Neural cell (in vitro differentiated cells): ENCODE measurements at regions not wholly inside any gene's neighbourhood (a gene's known extent, or its start where the extent isn't known, plus 50 kb on each side); places are given as distances from the start of the nearest gene placed in this dataset.
"Not testable (repeated sequence)": the region's sequence is repeated elsewhere in the genome, so short reads cannot be mapped to it uniquely, and the experiment has no call there.

Experiments
- H2AFZ ChIP-seq: fragments of 200-600, 300-800 bp; sonication (generic), shearing (Covaris generic); 2 replicates; pipeline ENCODE4 v1.6.0; 2014; ENCODE audit warnings: low read depth, mild to moderate bottlenecking, antibody characterized with exemption, low read length, moderate library complexity
- H3F3A ChIP-seq: fragments of 200-600 bp; shearing (Covaris generic); 2 replicates; pipeline ENCODE4 v1.6.1; 2016; ENCODE audit warnings: mild to moderate bottlenecking, moderate library complexity, mixed read lengths, antibody characterized with exemption, low read length; ENCODE audit not compliant: insufficient read depth, poor library complexity, severe bottlenecking
- H3K27ac ChIP-seq: fragments of 200-600, 300-800 bp; sonication (generic), shearing (Covaris generic); 2 replicates; pipeline ENCODE4 v1.5.1; 2014; ENCODE audit warnings: mild to moderate bottlenecking, low read length, moderate library complexity
- H3K27me3 ChIP-seq: fragments of 300-800, 200-600 bp; sonication (generic), shearing (Covaris generic); 2 replicates; pipeline ENCODE4 v1.6.0; 2014; ENCODE audit warnings: mild to moderate bottlenecking, low read depth, low read length, moderate library complexity; ENCODE audit not compliant: insufficient read depth
- H3K36me3 ChIP-seq: fragments of 300-800, 200-600 bp; sonication (generic), shearing (Covaris generic); 2 replicates; pipeline ENCODE4 v1.5.1; 2014; ENCODE audit warnings: mild to moderate bottlenecking, antibody characterized with exemption, low read length, moderate library complexity; ENCODE audit not compliant: insufficient read depth
- H3K4me2 ChIP-seq: fragments of 300-800, 200-600 bp; sonication (generic), shearing (Covaris generic); 2 replicates; pipeline ENCODE4 v1.6.0; 2014; ENCODE audit warnings: mild to moderate bottlenecking, low read length
- H3K4me3 ChIP-seq: fragments of 300-800, 200-600 bp; sonication (generic), shearing (Covaris generic); 2 replicates; pipeline ENCODE4 v1.5.1; 2014; ENCODE audit warnings: mild to moderate bottlenecking, low read length, moderate library complexity
- H3K79me2 ChIP-seq: fragments of 200-600 bp; shearing (Covaris generic); replicated peaks from 2 replicates; pipeline ENCODE4 v1.6.0; 2014; ENCODE audit warnings: mild to moderate bottlenecking, low read length, moderate library complexity; ENCODE audit not compliant: insufficient read depth
- H3K9ac ChIP-seq: fragments of 300-800, 200-600 bp; sonication (generic), shearing (Covaris generic); 2 replicates; pipeline ENCODE4 v1.6.1; 2016; ENCODE audit warnings: mild to moderate bottlenecking, low read length, mixed read lengths
- H3K9me2 ChIP-seq: fragments of 200-600 bp; shearing (Covaris generic); 2 replicates; pipeline ENCODE4 v1.6.1; 2016; ENCODE audit warnings: mild to moderate bottlenecking, low read length, mixed read lengths; ENCODE audit not compliant: insufficient read depth
- H3K9me3 ChIP-seq: fragments of 200-600, 300-800 bp; sonication (generic), shearing (Covaris generic); 2 replicates; pipeline ENCODE4 v1.6.1; 2016; ENCODE audit warnings: mild to moderate bottlenecking, mixed run types, low read length, moderate library complexity, mixed read lengths
- H4K20me1 ChIP-seq: fragments of 200-600 bp; shearing (Covaris generic); 2 replicates; pipeline ENCODE4 v1.6.1; 2016; ENCODE audit warnings: mild to moderate bottlenecking, mixed run types; ENCODE audit not compliant: insufficient read depth
- EP300 ChIP-seq: fragments of 450-650 bp; conservative IDR thresholded peaks from 2 replicates; pipeline ENCODE4 v1.6.1; 2014; ENCODE audit warnings: antibody characterized with exemption, mild to moderate bottlenecking, moderate library complexity; ENCODE audit not compliant: poor library complexity, severe bottlenecking
- EZH2 ChIP-seq: fragments of 200-600, 300-800 bp; shearing (Covaris generic), sonication (generic); IDR thresholded peaks from 2 replicates; pipeline ENCODE4 v1.6.1; 2014; ENCODE audit warnings: antibody characterized with exemption, low read length, borderline replicate concordance, mild to moderate bottlenecking; ENCODE audit not compliant: insufficient read depth, poor library complexity, severe bottlenecking
- MXI1 ChIP-seq: fragments of 450-650 bp; conservative IDR thresholded peaks from 2 replicates; pipeline ENCODE4 v1.6.1; 2014; ENCODE audit warnings: antibody characterized with exemption, mild to moderate bottlenecking; ENCODE audit not compliant: poor library complexity, severe bottlenecking
- POLR2AphosphoS5 ChIP-seq: IDR thresholded peaks from 2 replicates; pipeline ENCODE4 v1.6.1; 2012
- RAD21 ChIP-seq: fragments of 450-650 bp; conservative IDR thresholded peaks from 2 replicates; pipeline ENCODE4 v1.6.1; 2014; ENCODE audit warnings: antibody characterized with exemption, mild to moderate bottlenecking, moderate library complexity
- REST ChIP-seq: IDR thresholded peaks from 2 replicates; pipeline ENCODE4 v1.6.1; 2012; ENCODE audit warnings: borderline replicate concordance
- SMC3 ChIP-seq: fragments of 450-650 bp; conservative IDR thresholded peaks from 2 replicates; pipeline ENCODE4 v1.6.1; 2014; ENCODE audit warnings: antibody characterized with exemption, mild to moderate bottlenecking, moderate library complexity; ENCODE audit not compliant: poor library complexity
- TAF1 ChIP-seq: IDR thresholded peaks from 2 replicates; pipeline ENCODE4 v1.6.1; 2012; ENCODE audit warnings: low read depth
- TF ChIP-seq, protein P1 (sequence below): fragments of 450-650 bp; IDR thresholded peaks from 2 replicates; pipeline ENCODE4 v1.5.1; 2014; ENCODE audit warnings: antibody characterized with exemption, mild to moderate bottlenecking, moderate library complexity; ENCODE audit not compliant: poor library complexity, severe bottlenecking

GRCh38 chr13:74266309-74266708, 132.1 kb upstream of the KLF12 start:
- H3K4me3 ChIP-seq: no peak overlapping the region
- no peaks in the 10 kb centered on the region for H3K79me2 ChIP-seq
- H4K20me1 ChIP-seq: no peaks in the 10 kb centered on the region
- no peaks in the 10 kb centered on the region for H3K9me3 ChIP-seq
- TF ChIP-seq SMC3: no peak
- TF ChIP-seq POLR2AphosphoS5: no peak
- TF ChIP-seq MXI1: no peak
- TF ChIP-seq EZH2: no peak
- no peak for TF ChIP-seq RAD21
- TF ChIP-seq TAF1: no peak
- TF ChIP-seq REST: no peak
- TF ChIP-seq, protein P1, sequence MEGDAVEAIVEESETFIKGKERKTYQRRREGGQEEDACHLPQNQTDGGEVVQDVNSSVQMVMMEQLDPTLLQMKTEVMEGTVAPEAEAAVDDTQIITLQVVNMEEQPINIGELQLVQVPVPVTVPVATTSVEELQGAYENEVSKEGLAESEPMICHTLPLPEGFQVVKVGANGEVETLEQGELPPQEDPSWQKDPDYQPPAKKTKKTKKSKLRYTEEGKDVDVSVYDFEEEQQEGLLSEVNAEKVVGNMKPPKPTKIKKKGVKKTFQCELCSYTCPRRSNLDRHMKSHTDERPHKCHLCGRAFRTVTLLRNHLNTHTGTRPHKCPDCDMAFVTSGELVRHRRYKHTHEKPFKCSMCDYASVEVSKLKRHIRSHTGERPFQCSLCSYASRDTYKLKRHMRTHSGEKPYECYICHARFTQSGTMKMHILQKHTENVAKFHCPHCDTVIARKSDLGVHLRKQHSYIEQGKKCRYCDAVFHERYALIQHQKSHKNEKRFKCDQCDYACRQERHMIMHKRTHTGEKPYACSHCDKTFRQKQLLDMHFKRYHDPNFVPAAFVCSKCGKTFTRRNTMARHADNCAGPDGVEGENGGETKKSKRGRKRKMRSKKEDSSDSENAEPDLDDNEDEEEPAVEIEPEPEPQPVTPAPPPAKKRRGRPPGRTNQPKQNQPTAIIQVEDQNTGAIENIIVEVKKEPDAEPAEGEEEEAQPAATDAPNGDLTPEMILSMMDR: no peak
- TF ChIP-seq EP300: no peak
- H3K27me3 ChIP-seq: no peaks in the 10 kb centered on the region
- no peaks in the 10 kb centered on the region for H3K9me2 ChIP-seq
- H3K4me2 ChIP-seq: no peak overlapping the region
- H2AFZ ChIP-seq: no peak overlapping the region
- no peaks in the 10 kb centered on the region for H3K36me3 ChIP-seq
- H3K9ac ChIP-seq: no peak overlapping the region
- H3F3A ChIP-seq: no peaks in the 10 kb centered on the region
- H3K27ac ChIP-seq: no peak overlapping the region

- Histone ChIP-seq H3K9me3 (no peaks in the 10 kb centered on the region), H3K27me3 (no peaks in the 10 kb centered on the region), H2AFZ (no peak overlapping the region), H3K4me2 (no peak overlapping the region), H3K36me3 (no peaks in the 10 kb centered on the region), H3F3A (no peaks in the 10 kb centered on the region), H3K9ac (no peak overlapping the region), H4K20me1 (no peaks in the 10 kb centered on the region), H3K4me3 (no peak overlapping the region), H3K79me2 (no peaks in the 10 kb centered on the region), H3K9me2 (no peaks in the 10 kb centered on the region), H3K27ac (no peak overlapping the region)
- TF ChIP-seq EZH2 (no peak), TAF1 (no peak), MXI1 (no peak), EP300 (no peak), SMC3 (no peak), RAD21 (no peak), REST (no peak), POLR2AphosphoS5 (no peak)
- TF ChIP-seq, protein P1: no peak
Measured at GRCh38 chr13:74264333-74264732, 130.1 kb upstream of the KLF12 start.

- not testable (repeated sequence) for H3K4me3 ChIP-seq, H3K36me3 ChIP-seq, H3K4me2 ChIP-seq, H2AFZ ChIP-seq, H3K27me3 ChIP-seq, H3K27ac ChIP-seq, H3K9ac ChIP-seq, H3K9me3 ChIP-seq, H3K9me2 ChIP-seq, H4K20me1 ChIP-seq, H3F3A ChIP-seq, H3K79me2 ChIP-seq
Measured at GRCh38 chr13:74260420-74260819, 126.2 kb upstream of the KLF12 start.
